Thyroid gland (tissue), 4 donors: ENCODE measurements at regions not wholly inside any gene's neighbourhood (a gene's known extent, or its start where the extent isn't known, plus 50 kb on each side); places are given as distances from the start of the nearest gene placed in this dataset.

Source experiments
- DNase-seq, 2 donors: peaks; one replicate each; pipeline ENCODE4 v3.0.0-alpha.2; 2019
- H3K27ac ChIP-seq, 3 donors: fragments of 200-600 bp; sonication (generic); 1 replicate in 2 of 3; 2 replicates in 1 of 3; pipeline ENCODE4 v1.5.1; 2016 to 2019; ENCODE audit warnings: mild to moderate bottlenecking in 1 of 3, moderate library complexity in 1 of 3
- H3K27me3 ChIP-seq: fragments of 200-600 bp; sonication (generic); one replicate; pipeline ENCODE4 v1.5.1; 2019
- H3K36me3 ChIP-seq, 2 donors: fragments of 200-600 bp; sonication (generic); one replicate each; pipeline ENCODE4 v1.5.1; 2016 to 2019
- H3K4me1 ChIP-seq, 2 donors: fragments of 200-600 bp; sonication (generic); one replicate each; pipeline ENCODE4 v1.5.1; 2017 to 2019
- H3K4me3 ChIP-seq, 3 donors: fragments of 200-600 bp; sonication (generic); replicated peaks in 1 of 3; 1 replicate in 2 of 3; 2 replicates in 1 of 3; pipeline ENCODE4 v1.5.1; 2016; ENCODE audit warnings: mild to moderate bottlenecking in 1 of 3
- H3K9me3 ChIP-seq: fragments of 200-600 bp; sonication (generic); one replicate; pipeline ENCODE4 v1.5.1; 2017
- POLR2A ChIP-seq, 2 donors: fragments of 450-650 bp; IDR thresholded peaks; one replicate each; pipeline ENCODE4 v1.6.1; 2017; ENCODE audit warnings: antibody characterized with exemption in 2 of 2, mild to moderate bottlenecking in 2 of 2, moderate library complexity in 1 of 2
- WGBS, 2 donors: methylation state at CpG; one replicate each; pipeline ENCODE4 v1.1.5; 2017; 5-methylcytosine and 5-hydroxymethylcytosine counted together
- intact Hi-C: fragments of 100-400 bp; cut with DNase I; formaldehyde crosslinking; loops from one replicate; pipeline ENCODE4 v1.15.1; 2023
- TF ChIP-seq, protein P1 (sequence below), 6 experiments: fragments of 200-600 bp in 3 of 6; fragments of 450-650 bp in 3 of 6; sonication (generic) in 3 of 6; IDR thresholded peaks; one replicate each; pipeline ENCODE4 v1.5.1; 2016 to 2019; ENCODE audit warnings: antibody characterized with exemption in 6 of 6, mild to moderate bottlenecking in 2 of 6, inconsistent platforms in 1 of 6, moderate library complexity in 1 of 6

DNA sequence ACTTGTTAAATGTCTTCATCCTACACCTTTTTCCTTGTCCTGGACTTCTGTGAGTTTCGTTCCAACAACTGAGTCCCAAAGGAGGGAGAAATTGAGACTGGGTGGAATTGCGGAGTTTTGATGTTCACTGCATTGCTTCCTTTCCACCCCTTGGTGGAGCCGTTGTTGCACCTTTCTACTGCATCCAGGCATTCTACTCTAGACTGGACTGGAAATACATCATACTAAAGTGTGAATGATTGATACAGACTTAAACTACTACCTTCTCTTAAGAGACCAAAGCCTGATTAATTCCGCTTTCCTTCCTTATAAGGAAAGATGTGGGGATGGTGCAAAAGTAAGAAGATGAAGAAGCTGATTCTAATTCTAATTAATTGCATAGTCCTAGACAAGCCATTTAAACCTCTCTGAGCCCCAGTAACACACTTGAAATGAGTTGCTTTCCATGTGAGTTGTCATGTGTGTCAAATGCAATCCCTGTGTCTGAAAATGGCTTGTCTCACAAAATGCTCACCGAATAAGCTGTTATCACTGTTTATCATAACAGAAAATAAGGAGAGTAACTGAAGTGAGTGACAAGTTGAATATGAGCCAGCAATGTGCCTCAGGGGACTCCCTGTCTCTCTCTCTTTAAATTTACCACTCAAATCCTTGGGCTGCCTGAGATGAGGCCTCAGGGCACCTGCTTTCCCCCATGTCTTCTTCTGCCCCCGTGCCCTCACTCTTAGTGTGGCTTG lies 338.3 kb upstream of the CHD6 start:
- TF ChIP-seq POLR2A (IDR thresholded peaks at IDR 0.05): no peak
- TF ChIP-seq, protein P1, sequence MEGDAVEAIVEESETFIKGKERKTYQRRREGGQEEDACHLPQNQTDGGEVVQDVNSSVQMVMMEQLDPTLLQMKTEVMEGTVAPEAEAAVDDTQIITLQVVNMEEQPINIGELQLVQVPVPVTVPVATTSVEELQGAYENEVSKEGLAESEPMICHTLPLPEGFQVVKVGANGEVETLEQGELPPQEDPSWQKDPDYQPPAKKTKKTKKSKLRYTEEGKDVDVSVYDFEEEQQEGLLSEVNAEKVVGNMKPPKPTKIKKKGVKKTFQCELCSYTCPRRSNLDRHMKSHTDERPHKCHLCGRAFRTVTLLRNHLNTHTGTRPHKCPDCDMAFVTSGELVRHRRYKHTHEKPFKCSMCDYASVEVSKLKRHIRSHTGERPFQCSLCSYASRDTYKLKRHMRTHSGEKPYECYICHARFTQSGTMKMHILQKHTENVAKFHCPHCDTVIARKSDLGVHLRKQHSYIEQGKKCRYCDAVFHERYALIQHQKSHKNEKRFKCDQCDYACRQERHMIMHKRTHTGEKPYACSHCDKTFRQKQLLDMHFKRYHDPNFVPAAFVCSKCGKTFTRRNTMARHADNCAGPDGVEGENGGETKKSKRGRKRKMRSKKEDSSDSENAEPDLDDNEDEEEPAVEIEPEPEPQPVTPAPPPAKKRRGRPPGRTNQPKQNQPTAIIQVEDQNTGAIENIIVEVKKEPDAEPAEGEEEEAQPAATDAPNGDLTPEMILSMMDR (IDR thresholded peaks at IDR 0.05): peak in 1 of 6 experiments; percentile 16
- intact Hi-C loops: no loop called here
- 53 to 56% methylated on average over 6 of the region's 6 CpGs for WGBS, 2 donors

GRCh38 chr20:41952166-41952565 lies 334.0 kb upstream of the CHD6 start:
- no peak for DNase-seq
- Histone ChIP-seq H3K4me1 (no peaks in the 10 kb centered on the region), H3K36me3 (no peaks in the 10 kb centered on the region), H3K27ac (no peak overlapping the region), H3K27me3 (no peaks in the 10 kb centered on the region), H3K4me3 (no peak overlapping the region), H3K9me3 (no peaks in the 10 kb centered on the region)
- intact Hi-C loops: no loop called here
- TF ChIP-seq, protein P1 (IDR thresholded peaks at IDR 0.05): no peak
- TF ChIP-seq POLR2A (IDR thresholded peaks at IDR 0.05): no peak
- 83 to 95% methylated on average over 5 of the region's 5 CpGs for WGBS, 2 donors

More for the DNA sequence above, 338.3 kb upstream of the CHD6 start:
- Histone ChIP-seq H3K4me1 (no peaks in the 10 kb centered on the region), H3K27me3 (no peaks in the 10 kb centered on the region), H3K9me3 (no peaks in the 10 kb centered on the region), H3K27ac (no peak overlapping the region), H3K4me3 (no peak overlapping the region), H3K36me3 (no peaks in the 10 kb centered on the region)
- DNase-seq: no peak

DNA sequence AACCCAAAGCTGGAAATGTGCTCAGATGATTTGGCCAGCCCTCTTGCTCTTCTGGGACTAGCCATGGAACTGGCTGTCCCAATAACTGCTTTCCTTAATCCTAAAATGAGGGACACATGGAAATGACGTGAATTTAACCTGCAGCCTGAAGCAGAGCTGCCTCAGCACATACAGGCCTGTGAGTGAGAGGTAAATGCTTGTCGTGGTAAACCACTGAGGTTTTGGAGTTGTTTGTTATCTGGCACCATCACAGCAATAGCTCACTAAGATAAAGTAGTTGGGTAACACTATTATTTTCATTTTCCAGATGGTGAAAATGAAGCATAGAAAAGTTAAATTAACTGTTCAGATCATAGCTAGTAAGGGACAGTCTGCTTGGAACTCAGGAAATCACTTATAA lies 333.4 kb upstream of the CHD6 start:
- Histone ChIP-seq H3K27ac (no peak overlapping the region), H3K9me3 (no peaks in the 10 kb centered on the region), H3K4me3 (no peak overlapping the region), H3K4me1 (no peaks in the 10 kb centered on the region), H3K36me3 (no peaks in the 10 kb centered on the region), H3K27me3 (no peaks in the 10 kb centered on the region)
- DNase-seq: no peak
- WGBS, 2 donors: 54 to 65% methylated on average over 2 of the region's 2 CpGs
- no peak for TF ChIP-seq POLR2A (IDR thresholded peaks at IDR 0.05)
- TF ChIP-seq, protein P1 (IDR thresholded peaks at IDR 0.05): no peak
- intact Hi-C loops: no loop called here

DNA sequence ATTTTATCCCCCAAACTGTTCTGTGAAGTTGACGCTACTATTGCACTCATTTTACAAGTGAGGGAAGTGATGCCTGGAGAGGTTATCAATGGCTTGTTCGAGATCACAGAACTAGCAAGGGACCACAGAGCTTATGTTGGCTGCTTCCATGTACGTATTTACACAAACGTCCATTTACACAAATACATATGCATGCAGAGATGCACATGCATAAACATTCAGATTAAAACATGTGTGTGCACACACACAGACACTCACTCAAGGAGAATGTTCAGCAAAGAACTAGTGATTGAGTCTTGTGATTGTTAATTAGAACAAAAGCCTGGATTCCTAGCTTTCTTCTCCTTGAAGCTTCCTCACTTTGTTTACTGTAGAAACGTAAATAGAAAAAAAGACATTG lies 321.5 kb upstream of the CHD6 start:
- intact Hi-C loops: no loop called here
- TF ChIP-seq POLR2A (IDR thresholded peaks at IDR 0.05): no peak
- TF ChIP-seq, protein P1 (IDR thresholded peaks at IDR 0.05): no peak
- H3K4me1 ChIP-seq: no peaks in the 10 kb centered on the region
- H3K36me3 ChIP-seq: no peaks in the 10 kb centered on the region
- H3K9me3 ChIP-seq: no peaks in the 10 kb centered on the region
- no peaks in the 10 kb centered on the region for H3K27me3 ChIP-seq
- H3K27ac ChIP-seq: no peak overlapping the region
- no peak for DNase-seq
- WGBS, 2 donors: 77% methylated on average over 5 of the region's 5 CpGs
- H3K4me3 ChIP-seq: no peak overlapping the region

- Histone ChIP-seq H3K9me3 (no peaks in the 10 kb centered on the region), H3K27ac (no peak overlapping the region), H3K4me1 (no peaks in the 10 kb centered on the region), H3K27me3 (no peaks in the 10 kb centered on the region), H3K4me3 (no peak overlapping the region), H3K36me3 (no peaks in the 10 kb centered on the region)
- WGBS, 2 donors: 39 to 47% methylated on average over 2 of the region's 2 CpGs
- no peak for DNase-seq
- no peak for TF ChIP-seq POLR2A (IDR thresholded peaks at IDR 0.05)
- TF ChIP-seq, protein P1 (IDR thresholded peaks at IDR 0.05): no peak
- intact Hi-C loops: no loop called here
Measured at GRCh38 chr20:41938353-41938752, 320.2 kb upstream of the CHD6 start.
